IPS-NIHi11 (cell line): ENCODE measurements at regions not wholly inside any gene's neighbourhood (a gene's known extent, or its start where the extent isn't known, plus 50 kb on each side); places are given as distances from the start of the nearest gene placed in this dataset.

Experiments
- DNase-seq: peaks from one replicate; pipeline ENCODE4 v3.0.0; 2012; ENCODE audit warnings: mixed read lengths, low spot score

DNA sequence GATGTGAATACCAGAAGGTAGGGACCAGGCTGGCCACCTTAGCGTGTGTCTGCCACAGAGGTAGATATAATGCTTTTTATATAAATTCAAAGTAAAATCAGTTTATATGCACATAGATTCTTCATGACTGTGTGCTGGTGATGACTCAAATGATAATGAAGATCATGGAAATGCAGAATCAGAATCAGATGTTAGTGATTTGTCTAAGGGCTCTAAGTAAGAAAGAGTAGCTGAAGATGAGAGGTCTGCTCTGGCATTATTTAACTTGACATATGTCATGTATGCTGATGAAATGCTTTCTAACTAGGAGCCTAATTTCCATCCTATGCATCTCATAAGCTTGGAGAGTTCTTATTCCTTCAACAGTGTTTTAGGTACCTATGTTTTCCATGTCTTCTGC, 50.3 kb upstream of the DPH6 start:
- DNase-seq: no peak

DNA sequence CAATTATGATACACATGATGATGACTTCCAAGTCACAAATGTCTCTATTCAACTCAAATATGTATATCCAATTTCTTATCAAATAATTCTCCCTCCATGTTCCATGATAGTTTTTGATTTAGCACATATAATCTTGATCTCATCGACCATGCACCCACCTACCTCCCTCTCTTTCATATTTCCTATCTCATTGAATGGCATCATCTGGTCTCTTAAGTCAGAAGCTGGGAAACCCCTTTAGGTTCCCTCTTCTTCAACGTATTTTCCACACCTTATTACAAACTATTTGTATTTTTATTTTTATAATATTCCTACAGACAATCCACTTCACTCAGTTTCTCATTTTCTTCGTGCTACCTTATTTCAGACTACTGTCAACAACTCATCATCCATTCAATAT, 56.9 kb upstream of the DPH6 start:
- no peak for DNase-seq

GRCh38 chr15:35603301-35603700, 57.3 kb upstream of the DPH6 start:
- no peak for DNase-seq

DNA sequence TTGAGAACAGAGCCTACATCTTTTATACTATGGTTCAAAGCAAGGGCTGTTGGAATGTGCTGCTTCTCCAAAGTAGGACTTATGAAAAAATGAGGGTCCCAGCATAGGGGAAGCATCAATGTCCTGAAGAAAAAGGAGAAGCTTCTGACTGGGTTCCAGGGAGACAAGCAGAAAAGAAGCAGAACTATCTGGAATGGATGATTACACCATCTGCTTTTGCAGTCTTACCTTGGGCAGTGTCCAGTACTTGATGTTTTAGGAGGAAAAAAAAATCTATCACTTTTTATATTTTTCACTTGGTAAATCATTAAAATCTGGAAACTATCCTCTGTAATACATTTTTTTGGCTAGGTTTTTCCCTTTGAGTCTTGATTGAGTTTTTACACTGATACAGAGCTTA, 57.9 kb upstream of the DPH6 start:
- no peak for DNase-seq

DNA sequence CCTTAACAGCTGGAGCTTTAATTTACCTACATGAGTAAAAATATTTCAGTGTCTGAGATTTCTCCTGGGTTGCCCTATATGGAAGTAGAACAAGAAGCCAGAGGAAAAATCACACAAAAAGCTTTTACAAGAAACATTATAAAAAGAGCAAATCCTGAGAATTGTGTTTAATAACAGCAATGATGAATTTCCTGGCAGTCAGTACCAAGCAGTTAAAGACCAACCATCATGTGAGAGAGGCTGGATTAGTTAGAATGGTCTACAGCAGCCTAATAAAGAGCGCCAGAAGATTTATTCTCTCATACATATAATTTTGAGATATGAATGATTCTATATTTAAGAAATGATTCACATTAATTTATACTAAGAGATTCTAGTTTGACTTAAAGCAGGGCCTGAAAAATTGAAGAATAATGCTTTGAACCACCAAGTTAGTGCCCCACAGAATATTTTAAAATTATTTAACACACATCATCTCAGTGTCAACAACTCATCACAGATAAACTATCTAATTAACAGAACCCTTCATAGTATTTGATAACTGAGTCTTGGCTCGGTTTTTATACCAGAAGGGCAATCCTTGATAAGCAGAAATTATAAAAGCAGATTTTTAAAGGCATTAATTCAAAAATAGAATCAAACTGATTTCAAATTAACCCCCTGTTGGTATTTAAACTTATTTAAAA, 59.9 kb upstream of the DPH6 start:
- DNase-seq: no peak

GRCh38 chr15:35606450-35606779, 60.5 kb upstream of the DPH6 start:
- DNase-seq: no peak

GRCh38 chr15:35616498-35617271, 70.7 kb upstream of the DPH6 start:
- no peak for DNase-seq

- DNase-seq: no peak
Measured at GRCh38 chr15:35618260-35619188, 72.6 kb upstream of the DPH6 start.

- no peak for DNase-seq
Measured at GRCh38 chr15:35622641-35623340, 76.8 kb upstream of the DPH6 start.

GRCh38 chr15:35624881-35625280, 78.9 kb upstream of the DPH6 start:
- no peak for DNase-seq

GRCh38 chr15:35626571-35627318, 80.8 kb upstream of the DPH6 start:
- DNase-seq: no peak

- no peak for DNase-seq
Measured at GRCh38 chr15:35627696-35628095, 81.7 kb upstream of the DPH6 start.

- DNase-seq: no peak
Measured at GRCh38 chr15:35629766-35630165, 83.8 kb upstream of the DPH6 start.

DNA sequence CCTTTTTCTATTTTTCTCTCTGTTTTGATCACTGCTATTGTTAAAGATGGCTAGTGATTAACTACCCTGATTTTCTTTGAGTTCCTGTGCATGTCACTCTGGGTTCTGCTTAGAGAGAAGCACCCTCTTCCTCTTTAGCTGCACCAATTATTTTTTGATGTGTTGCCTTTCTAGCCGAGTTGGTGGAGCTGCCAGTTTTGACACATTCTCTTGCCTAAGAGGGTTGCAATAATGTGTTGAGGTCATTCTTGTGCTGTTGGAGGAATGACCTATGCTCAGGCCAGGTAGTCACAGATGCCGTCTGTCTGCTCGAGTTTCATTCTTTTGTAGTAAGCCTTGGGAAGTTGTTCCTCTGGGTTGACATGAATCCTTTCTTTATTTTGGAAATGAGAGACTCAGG, 84.6 kb upstream of the DPH6 start:
- peak; percentile 17 for DNase-seq

DNA sequence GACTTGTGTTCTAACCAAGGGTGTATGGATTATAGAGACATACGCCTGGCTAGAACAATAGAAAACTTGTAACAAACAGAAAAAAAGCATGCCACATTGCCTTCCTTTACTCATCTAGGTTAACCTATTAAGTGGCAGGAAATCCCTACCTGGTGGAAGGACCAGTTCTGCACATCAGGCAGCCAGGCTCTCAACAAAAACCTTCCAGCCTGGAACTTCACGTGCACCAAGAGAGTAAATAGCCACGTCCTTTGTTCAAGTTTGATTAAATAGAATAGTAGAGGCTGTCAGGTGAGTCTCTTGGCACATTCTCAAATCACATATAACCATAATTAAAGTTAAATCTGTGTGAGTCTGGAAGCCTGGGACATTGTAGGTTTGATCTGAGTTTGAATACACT, 85.0 kb upstream of the DPH6 start:
- DNase-seq: no peak

- no peak for DNase-seq
Measured at GRCh38 chr15:35633677-35634076, 87.7 kb upstream of the DPH6 start.

GRCh38 chr15:35646790-35647189, 100.8 kb upstream of the DPH6 start:
- no peak for DNase-seq

GRCh38 chr15:35647303-35647702, 101.3 kb upstream of the DPH6 start:
- no peak for DNase-seq

- no peak for DNase-seq
Measured at GRCh38 chr15:35648941-35649340, 103.0 kb upstream of the DPH6 start.

DNA sequence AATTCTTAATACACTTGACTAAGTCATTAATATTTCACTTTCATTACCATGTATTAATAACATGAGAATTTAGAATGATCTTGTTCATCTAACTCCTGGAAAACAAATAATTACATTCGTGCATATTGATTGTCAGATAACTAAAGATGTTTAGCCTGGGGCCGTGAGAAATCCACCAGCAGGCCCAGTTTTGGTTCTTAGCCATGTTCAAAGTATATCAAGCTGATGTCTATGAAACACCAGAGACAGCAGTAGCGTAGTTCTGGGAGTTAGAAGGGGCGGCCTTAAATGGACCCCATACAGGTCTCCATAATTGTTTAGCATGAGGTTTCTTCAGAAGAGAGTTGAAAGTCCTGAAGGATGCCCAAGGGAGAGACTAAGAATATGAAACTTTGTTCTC, 103.6 kb upstream of the DPH6 start:
- DNase-seq: no peak

DNA sequence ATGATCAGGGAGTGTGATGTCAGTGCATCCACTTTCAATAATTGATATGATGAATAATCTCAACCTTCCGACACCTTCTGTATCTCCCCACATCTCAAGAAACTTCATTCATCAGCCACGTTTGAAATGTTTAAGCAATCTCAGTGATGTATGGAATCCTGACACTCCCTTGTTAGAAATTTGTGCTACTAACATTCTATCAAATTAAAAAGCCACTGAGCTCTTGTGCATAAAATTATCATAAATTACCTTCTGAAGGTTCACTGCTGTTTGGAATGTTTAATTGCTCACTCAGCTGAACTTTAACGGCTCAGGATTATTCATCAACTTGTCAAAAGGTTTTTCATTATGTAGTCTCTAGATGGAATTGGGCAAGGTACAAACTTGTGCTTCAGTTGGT, 108.4 kb upstream of the DPH6 start:
- no peak for DNase-seq
